ENCODE measurements at regions not wholly inside any gene's neighbourhood (a gene's known extent, or its start where the extent isn't known, plus 50 kb on each side); places are given as distances from the start of the nearest gene placed in this dataset.

DNA sequence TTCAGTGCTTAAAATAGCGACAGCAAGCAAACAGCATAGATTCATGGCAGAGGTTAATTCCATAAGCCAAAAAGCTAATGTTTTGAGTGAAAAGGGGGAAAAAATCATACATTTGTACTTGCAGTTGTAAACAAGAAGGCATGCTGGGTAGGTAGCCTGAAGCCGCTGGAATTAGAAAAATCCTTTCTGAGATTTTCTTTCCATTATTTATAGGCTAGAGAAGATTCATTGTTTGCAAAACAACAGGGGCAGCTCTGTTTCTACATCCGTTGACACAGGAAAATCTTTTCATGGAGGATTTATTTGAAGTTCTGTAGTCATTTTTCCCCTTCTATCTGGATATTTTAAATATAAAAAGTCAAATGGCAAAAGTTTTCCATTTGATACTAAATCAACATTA is 843.9 kb downstream of the QKI start:
- H3K27ac Mint-ChIP-seq, result no peak overlapping the region
- ATAC-seq (ENCODE audit: low read depth in 2 of 2) (no peak), DNase-seq (no peak)
- H3K36me3 Mint-ChIP-seq, result no peaks in the 10 kb centered on the region
- H3K9me3 Mint-ChIP-seq, result peaks cover 0 to 6% (median 3%) of the 10 kb centered on the region in 7 donors
- H3K4me3 Mint-ChIP-seq, result no peak overlapping the region
- H3K27me3 Mint-ChIP-seq, result no peaks in the 10 kb centered on the region
- no peaks in the 10 kb centered on the region for H3K4me1 Mint-ChIP-seq

GRCh38 chr6:164252948-164253347 is 838.4 kb downstream of the QKI start:
- Mint-ChIP-seq H3K4me1 (no peaks in the 10 kb centered on the region), H3K27ac (no peak overlapping the region), H3K36me3 (no peaks in the 10 kb centered on the region), H3K27me3 (no peaks in the 10 kb centered on the region), H3K9me3 (peaks cover 0 to 7% (median 3%) of the 10 kb centered on the region in 7 donors), H3K4me3 (no peak overlapping the region)
- DNase-seq, result no peak
- ATAC-seq (ENCODE audit: low read depth in 2 of 2), result no peak

DNA sequence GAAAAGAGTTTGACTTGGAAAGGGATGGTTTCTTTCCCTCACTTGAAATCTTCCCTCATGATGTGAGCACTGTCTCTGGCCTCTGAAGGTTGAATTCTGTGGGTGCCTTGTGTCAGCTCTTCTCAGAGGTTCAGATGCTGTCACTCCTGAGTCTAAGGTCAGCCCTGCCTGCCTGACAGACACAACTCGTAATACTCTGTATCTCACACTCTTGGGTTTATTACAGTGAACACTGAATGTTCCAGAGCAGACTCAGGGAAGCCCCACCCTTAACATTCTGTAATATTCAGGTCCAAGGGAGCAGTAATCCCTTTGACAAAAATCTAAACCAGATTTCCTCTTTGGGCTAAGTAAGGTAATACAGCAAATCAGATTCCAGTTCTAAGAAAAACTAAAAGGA is 837.8 kb downstream of the QKI start:
- Mint-ChIP-seq H3K4me3 (no peak overlapping the region), H3K27me3 (no peaks in the 10 kb centered on the region), H3K27ac (no peak overlapping the region), H3K36me3 (no peaks in the 10 kb centered on the region), H3K4me1 (no peaks in the 10 kb centered on the region), H3K9me3 (peaks cover 0 to 7% (median 3%) of the 10 kb centered on the region in 7 donors)
- ATAC-seq (ENCODE audit: low read depth in 2 of 2) (no peak), DNase-seq (no peak)

DNA sequence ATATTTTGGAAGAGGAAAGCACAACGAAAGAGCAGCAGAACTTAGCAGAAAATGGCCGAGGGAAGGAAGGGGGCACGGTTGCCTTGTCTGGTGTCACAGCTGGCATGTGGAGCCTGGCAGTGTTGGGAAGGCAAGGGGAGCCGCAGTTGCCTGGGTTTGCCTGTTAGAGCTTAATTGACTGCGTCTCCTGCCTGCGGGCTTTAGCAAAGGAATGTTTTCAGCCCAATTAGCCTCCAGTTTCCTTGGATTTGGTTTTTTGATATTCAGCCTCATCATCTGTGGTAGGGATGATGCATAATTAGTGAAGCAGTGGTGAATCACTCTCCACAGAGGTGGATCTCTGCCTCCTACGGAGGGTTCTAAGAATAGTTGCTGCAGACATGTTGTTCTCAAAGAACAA is 832.6 kb downstream of the QKI start:
- H3K9me3 Mint-ChIP-seq, result peaks cover 0 to 6% (median 5%) of the 10 kb centered on the region in 7 donors
- H3K4me3 Mint-ChIP-seq, result no peak overlapping the region
- ATAC-seq (ENCODE audit: low read depth in 2 of 2) (no peak), DNase-seq (no peak)
- H3K36me3 Mint-ChIP-seq, result no peaks in the 10 kb centered on the region
- H3K27ac Mint-ChIP-seq, result no peak overlapping the region
- no peaks in the 10 kb centered on the region for H3K4me1 Mint-ChIP-seq
- no peaks in the 10 kb centered on the region for H3K27me3 Mint-ChIP-seq

GRCh38 chr6:164246082-164246481 is 831.6 kb downstream of the QKI start:
- H3K27me3 Mint-ChIP-seq, result no peaks in the 10 kb centered on the region
- H3K4me1 Mint-ChIP-seq, result no peaks in the 10 kb centered on the region
- DNase-seq, result no peak
- no peak overlapping the region for H3K27ac Mint-ChIP-seq
- no peaks in the 10 kb centered on the region for H3K36me3 Mint-ChIP-seq
- no peak for ATAC-seq (ENCODE audit: low read depth in 2 of 2)
- peaks cover 0 to 6% (median 5%) of the 10 kb centered on the region in 7 donors for H3K9me3 Mint-ChIP-seq
- no peak overlapping the region for H3K4me3 Mint-ChIP-seq

DNA sequence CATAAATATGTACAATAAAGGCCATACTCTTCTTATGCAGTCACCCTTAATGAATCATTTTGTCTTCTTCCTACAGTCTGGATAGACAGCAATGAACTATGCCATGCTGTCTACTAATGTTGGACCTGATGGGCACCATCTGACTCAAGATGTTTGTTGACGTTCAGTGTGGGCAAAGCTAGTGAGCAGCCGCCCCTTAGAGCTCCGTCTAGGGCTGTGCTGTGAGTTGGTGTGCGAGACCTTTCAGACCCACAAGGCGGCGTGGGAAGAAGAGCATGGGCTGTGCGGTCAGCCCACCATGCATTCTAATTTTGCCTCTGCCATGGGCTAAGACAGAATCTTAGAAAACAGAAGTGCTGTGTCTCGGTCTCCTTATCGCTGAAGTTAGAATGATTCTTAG is 829.4 kb downstream of the QKI start:
- no peaks in the 10 kb centered on the region for H3K27me3 Mint-ChIP-seq
- DNase-seq, result no peak
- H3K4me3 Mint-ChIP-seq, result no peak overlapping the region
- ATAC-seq (ENCODE audit: low read depth in 2 of 2), result no peak
- no peaks in the 10 kb centered on the region for H3K4me1 Mint-ChIP-seq
- H3K36me3 Mint-ChIP-seq, result no peaks in the 10 kb centered on the region
- H3K9me3 Mint-ChIP-seq, result peaks cover 2 to 12% (median 6%) of the 10 kb centered on the region in 7 donors
- no peak overlapping the region for H3K27ac Mint-ChIP-seq

GRCh38 chr6:164243012-164243610 is 828.6 kb downstream of the QKI start:
- DNase-seq (no peak), ATAC-seq (ENCODE audit: low read depth in 2 of 2) (no peak)
- Mint-ChIP-seq H3K27me3 (no peaks in the 10 kb centered on the region), H3K4me1 (no peaks in the 10 kb centered on the region), H3K36me3 (no peaks in the 10 kb centered on the region), H3K9me3 (peaks cover 2 to 12% (median 6%) of the 10 kb centered on the region in 7 donors), H3K27ac (no peak overlapping the region), H3K4me3 (no peak overlapping the region)

DNA sequence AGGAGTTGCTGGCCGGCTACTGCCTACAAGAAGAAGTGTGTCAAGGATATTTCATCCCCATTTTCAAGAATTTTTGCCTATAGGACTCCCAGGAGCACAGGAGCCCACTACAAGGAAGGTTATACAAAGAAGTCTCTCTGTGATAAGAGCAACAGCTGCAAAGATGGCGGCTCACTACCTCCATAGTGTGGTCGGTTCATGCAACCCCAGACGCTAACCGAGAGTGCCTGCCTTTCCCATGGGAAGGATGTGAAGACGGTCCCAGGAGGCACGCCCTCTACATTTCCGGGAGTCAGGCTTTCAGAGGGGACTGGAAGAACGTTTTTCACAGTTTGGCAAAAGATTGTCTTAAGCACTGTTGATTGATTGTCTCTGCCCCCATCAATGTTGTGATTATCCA is 816.3 kb downstream of the QKI start:
- Mint-ChIP-seq H3K36me3 (no peaks in the 10 kb centered on the region), H3K27ac (no peak overlapping the region), H3K4me3 (no peak overlapping the region), H3K27me3 (no peaks in the 10 kb centered on the region), H3K4me1 (no peaks in the 10 kb centered on the region), H3K9me3 (peaks cover 0 to 7% (median 4%) of the 10 kb centered on the region in 7 donors)
- ATAC-seq (ENCODE audit: low read depth in 2 of 2) (no peak), DNase-seq (no peak)

- ATAC-seq (ENCODE audit: low read depth in 2 of 2), result no peak
- H3K9me3 Mint-ChIP-seq, result peaks cover 0 to 7% (median 4%) of the 10 kb centered on the region in 7 donors
These were observed 815.7 kb downstream of the QKI start for GRCh38 chr6:164230259-164230658.

DNA sequence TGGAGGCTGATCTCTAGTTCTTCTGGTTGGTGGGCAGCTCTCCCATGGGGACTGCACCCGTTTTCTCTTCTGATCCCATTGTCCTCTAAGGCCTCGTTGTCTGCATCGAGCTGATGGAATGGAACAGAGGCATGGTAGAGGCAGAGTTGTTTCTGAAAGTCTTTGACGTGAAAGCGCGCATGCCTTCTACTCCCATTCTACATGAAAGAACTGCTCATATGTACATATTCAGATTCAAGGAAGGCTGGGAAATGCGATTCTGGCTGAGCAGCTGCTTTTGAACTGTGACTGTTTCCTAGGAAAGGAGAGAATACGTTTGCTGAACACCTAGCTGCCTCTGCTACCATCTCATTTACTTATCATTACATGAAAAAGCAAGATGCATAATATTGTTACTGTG is 815.2 kb downstream of the QKI start:
- peaks cover 0 to 7% (median 4%) of the 10 kb centered on the region in 7 donors for H3K9me3 Mint-ChIP-seq
- H3K27ac Mint-ChIP-seq, result no peak overlapping the region
- no peaks in the 10 kb centered on the region for H3K27me3 Mint-ChIP-seq
- no peaks in the 10 kb centered on the region for H3K36me3 Mint-ChIP-seq
- ATAC-seq (ENCODE audit: low read depth in 2 of 2) (no peak), DNase-seq (no peak)
- H3K4me1 Mint-ChIP-seq, result no peaks in the 10 kb centered on the region
- no peak overlapping the region for H3K4me3 Mint-ChIP-seq

More at GRCh38 chr6:164230259-164230658, 815.7 kb downstream of the QKI start:
- Mint-ChIP-seq H3K4me3 (no peak overlapping the region), H3K27ac (no peak overlapping the region), H3K27me3 (no peaks in the 10 kb centered on the region), H3K4me1 (no peaks in the 10 kb centered on the region), H3K36me3 (no peaks in the 10 kb centered on the region)
- no peak for DNase-seq

DNA sequence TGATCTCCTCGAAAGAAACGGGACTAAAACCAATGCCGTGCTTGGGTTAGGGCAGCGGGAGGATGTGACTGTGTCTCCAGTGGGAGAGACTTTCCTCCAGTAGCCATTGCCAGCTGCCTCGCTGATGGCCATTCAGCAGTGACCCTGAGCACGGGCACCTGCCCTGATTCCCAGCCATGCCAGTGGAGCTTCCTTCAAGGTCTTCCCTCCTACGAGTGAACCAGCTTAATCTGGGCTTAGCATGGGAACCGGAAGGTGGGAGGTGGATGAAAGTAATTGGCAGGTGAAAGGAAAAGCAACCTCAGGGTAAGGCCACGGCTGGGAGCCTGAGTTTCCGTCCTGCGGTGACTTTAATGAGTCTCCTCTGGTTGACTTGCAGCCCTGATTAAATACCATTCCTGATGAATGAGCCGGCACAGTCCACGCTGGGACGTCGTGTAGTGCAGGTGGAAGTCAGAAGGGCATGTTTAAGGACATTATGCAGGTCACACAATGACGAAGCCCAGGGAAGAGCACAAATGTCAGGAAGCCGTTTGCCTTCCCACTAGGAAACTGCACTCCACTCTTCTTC is 813.5 kb downstream of the QKI start:
- H3K36me3 Mint-ChIP-seq, result no peaks in the 10 kb centered on the region

DNA sequence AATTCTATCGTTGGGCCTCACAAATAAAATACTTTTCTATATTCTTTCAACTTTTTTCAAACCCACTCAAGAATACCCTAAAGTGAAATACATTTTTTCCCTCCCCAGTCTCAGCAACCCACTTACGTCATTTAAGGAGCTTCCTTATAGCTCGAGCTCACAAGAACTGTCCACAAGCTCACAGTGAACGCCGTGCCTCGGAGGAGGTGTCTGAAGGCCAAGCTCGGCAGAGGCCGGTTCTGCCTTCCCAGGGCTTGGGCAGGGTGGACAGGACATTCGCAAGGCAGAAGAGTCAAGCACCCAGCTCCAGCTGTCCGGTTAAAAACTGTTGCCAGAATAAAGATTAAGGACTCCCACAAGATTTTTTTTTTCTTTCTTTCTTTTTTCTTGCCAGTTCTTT is 802.3 kb downstream of the QKI start:
- H3K27ac Mint-ChIP-seq, result no peak overlapping the region
- H3K27me3 Mint-ChIP-seq, result no peaks in the 10 kb centered on the region
- H3K36me3 Mint-ChIP-seq, result no peaks in the 10 kb centered on the region
- no peaks in the 10 kb centered on the region for H3K4me1 Mint-ChIP-seq
- H3K4me3 Mint-ChIP-seq, result no peak overlapping the region
- H3K9me3 Mint-ChIP-seq, result peaks cover 0 to 14% (median 5%) of the 10 kb centered on the region in 7 donors
- no peak for ATAC-seq (ENCODE audit: low read depth in 2 of 2)
- no peak for DNase-seq

More for the DNA sequence above, 813.5 kb downstream of the QKI start:
- Mint-ChIP-seq H3K9me3 (peaks cover 0 to 6% (median 0%) of the 10 kb centered on the region in 7 donors), H3K27ac (no peak overlapping the region), H3K4me1 (no peaks in the 10 kb centered on the region), H3K27me3 (no peaks in the 10 kb centered on the region), H3K4me3 (no peak overlapping the region)
- ATAC-seq (ENCODE audit: low read depth in 2 of 2) (no peak), DNase-seq (no peak)

- H3K9me3 Mint-ChIP-seq, result peaks cover 0 to 15% (median 5%) of the 10 kb centered on the region in 7 donors
- H3K27me3 Mint-ChIP-seq, result no peaks in the 10 kb centered on the region
- ATAC-seq (ENCODE audit: low read depth in 2 of 2) (no peak), DNase-seq (no peak)
- no peaks in the 10 kb centered on the region for H3K4me1 Mint-ChIP-seq
- H3K4me3 Mint-ChIP-seq, result no peak overlapping the region
- H3K36me3 Mint-ChIP-seq, result no peaks in the 10 kb centered on the region
- H3K27ac Mint-ChIP-seq, result no peak overlapping the region
These were observed 801.9 kb downstream of the QKI start for GRCh38 chr6:164216368-164216767.

DNA sequence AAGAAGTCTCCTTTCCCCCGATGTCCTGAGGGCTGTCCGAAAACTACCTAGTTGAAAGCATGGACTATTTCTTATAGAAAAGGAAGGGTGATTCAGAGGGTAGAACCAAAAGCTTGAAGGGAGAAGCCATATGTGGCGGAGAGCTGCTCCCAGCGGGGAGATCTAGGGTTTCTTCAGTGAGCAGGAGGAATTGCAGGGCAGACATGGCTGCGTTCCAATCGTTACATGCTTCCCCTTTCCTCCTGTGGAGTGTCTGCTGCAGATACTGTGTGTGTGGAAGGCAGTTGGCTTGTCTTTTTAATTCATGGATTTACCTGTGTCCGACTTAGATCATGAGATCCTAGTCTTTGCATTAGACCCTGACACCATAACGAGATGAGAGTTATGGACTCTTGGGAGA is 799.5 kb downstream of the QKI start:
- no peaks in the 10 kb centered on the region for H3K36me3 Mint-ChIP-seq
- no peaks in the 10 kb centered on the region for H3K4me1 Mint-ChIP-seq
- no peak overlapping the region for H3K4me3 Mint-ChIP-seq
- H3K9me3 Mint-ChIP-seq, result peaks cover 3 to 22% (median 6%) of the 10 kb centered on the region in 7 donors
- no peaks in the 10 kb centered on the region for H3K27me3 Mint-ChIP-seq
- no peak overlapping the region for H3K27ac Mint-ChIP-seq
- ATAC-seq (ENCODE audit: low read depth in 2 of 2) (no peak), DNase-seq (no peak)
